BJ (cell line): ENCODE measurements at regions not wholly inside any gene's neighbourhood (a gene's known extent, or its start where the extent isn't known, plus 50 kb on each side); places are given as distances from the start of the nearest gene placed in this dataset.

Source experiments
- CTCF ChIA-PET: fragments of 350-600 bp; formaldehyde crosslinking; extraction: SDS; loops from one replicate; lab custom pipeline; 2021; ENCODE audit warnings: antibody characterized with exemption, inconsistent platforms; lab: Yijun Ruan, JAX
- POLR2A ChIA-PET: fragments of 300-600 bp; sonication (Branson Sonifier 250); formaldehyde crosslinking; extraction: SDS; loops from one replicate; lab custom pipeline; 2021; ENCODE audit warnings: antibody characterized with exemption; lab: Charles Lee
- DNase-seq: peaks from one replicate; pipeline ENCODE4 v3.0.0-alpha.2; 2011; ENCODE audit warnings: low read depth
- H3K27me3 ChIP-seq: 2 replicates; pipeline ENCODE4 v1.6.0; 2011; ENCODE audit warnings: low read length; ENCODE audit not compliant: control insufficient read depth, insufficient read depth
- H3K36me3 ChIP-seq: 2 replicates; pipeline ENCODE4 v1.5.1; 2011; ENCODE audit warnings: low read length; ENCODE audit not compliant: control insufficient read depth, insufficient read depth
- H3K4me3 ChIP-seq: 2 replicates; pipeline ENCODE4 v1.5.1; 2011; ENCODE audit warnings: low read depth, mild to moderate bottlenecking, control low read depth, low read length
- CTCF ChIP-seq: IDR thresholded peaks from 2 replicates; pipeline ENCODE4 v1.5.1; 2011; ENCODE audit warnings: low read depth, mild to moderate bottlenecking, control low read depth, inconsistent platforms, low read length, moderate library complexity; ENCODE audit not compliant: insufficient read depth

- ChIA-PET POLR2A (no interaction called here), CTCF (no interaction called here)
- DNase-seq = no peak
- TF ChIP-seq CTCF = no peak
- H3K36me3 ChIP-seq = no peaks in the 10 kb centered on the region
- H3K4me3 ChIP-seq = no peak overlapping the region
- H3K27me3 ChIP-seq = no peaks in the 10 kb centered on the region
Measured at GRCh38 chr2:192749611-192750200, 555.0 kb upstream of the TMEFF2 start.

GRCh38 chr2:192741889-192742288 is 547.2 kb upstream of the TMEFF2 start:
- no peaks in the 10 kb centered on the region for H3K27me3 ChIP-seq
- H3K36me3 ChIP-seq = no peaks in the 10 kb centered on the region
- H3K4me3 ChIP-seq = no peak overlapping the region
- no peak for DNase-seq
- TF ChIP-seq CTCF = no peak
- ChIA-PET CTCF (no interaction called here), POLR2A (no interaction called here)

- Histone ChIP-seq H3K27me3 (no peaks in the 10 kb centered on the region), H3K36me3 (no peaks in the 10 kb centered on the region), H3K4me3 (no peak overlapping the region)
- TF ChIP-seq CTCF = no peak
- ChIA-PET POLR2A (no interaction called here), CTCF (no interaction called here)
- no peak for DNase-seq
Measured at GRCh38 chr2:192735447-192735846, 540.7 kb upstream of the TMEFF2 start.

GRCh38 chr2:192729369-192729768 is 534.6 kb upstream of the TMEFF2 start:
- Histone ChIP-seq H3K4me3 (no peak overlapping the region), H3K36me3 (no peaks in the 10 kb centered on the region), H3K27me3 (no peaks in the 10 kb centered on the region)
- POLR2A ChIA-PET = no interaction called here
- TF ChIP-seq CTCF = no peak
- CTCF ChIA-PET = no interaction called here
- DNase-seq = no peak

- ChIA-PET CTCF (no interaction called here), POLR2A (no interaction called here)
- no peaks in the 10 kb centered on the region for H3K27me3 ChIP-seq
- no peak for DNase-seq
- H3K36me3 ChIP-seq = no peaks in the 10 kb centered on the region
- H3K4me3 ChIP-seq = no peak overlapping the region
- TF ChIP-seq CTCF = no peak
Measured at GRCh38 chr2:192725991-192726390, 531.3 kb upstream of the TMEFF2 start.
